ENCODE measurements at regions not wholly inside any gene's neighbourhood (a gene's known extent, or its start where the extent isn't known, plus 50 kb on each side); places are given as distances from the start of the nearest gene placed in this dataset.

GRCh38 chr6:151681433-151682059, 125.9 kb upstream of the ESR1 start:
- no peak for TF ChIP-seq CTCF (conservative IDR thresholded peaks at IDR 0.05; ENCODE audit: low read length)
- no peak for TF ChIP-seq EZH2phosphoT487 (IDR thresholded peaks at IDR 0.05; ENCODE audit: borderline replicate concordance)

Measured in Loucy (cell line).